NCI-H1694 treated with DMSO at 0.1 percent for 48 hours (cell line): ENCODE measurements at regions not wholly inside any gene's neighbourhood (a gene's known extent, or its start where the extent isn't known, plus 50 kb on each side); places are given as distances from the start of the nearest gene placed in this dataset.
"Not testable (repeated sequence)": the region's sequence is repeated elsewhere in the genome, so short reads cannot be mapped to it uniquely, and the experiment has no call there.

Experiments
- DNase-seq: peaks from one replicate; lab custom pipeline; 2025; lab: John Stamatoyannopoulos, UW

DNA sequence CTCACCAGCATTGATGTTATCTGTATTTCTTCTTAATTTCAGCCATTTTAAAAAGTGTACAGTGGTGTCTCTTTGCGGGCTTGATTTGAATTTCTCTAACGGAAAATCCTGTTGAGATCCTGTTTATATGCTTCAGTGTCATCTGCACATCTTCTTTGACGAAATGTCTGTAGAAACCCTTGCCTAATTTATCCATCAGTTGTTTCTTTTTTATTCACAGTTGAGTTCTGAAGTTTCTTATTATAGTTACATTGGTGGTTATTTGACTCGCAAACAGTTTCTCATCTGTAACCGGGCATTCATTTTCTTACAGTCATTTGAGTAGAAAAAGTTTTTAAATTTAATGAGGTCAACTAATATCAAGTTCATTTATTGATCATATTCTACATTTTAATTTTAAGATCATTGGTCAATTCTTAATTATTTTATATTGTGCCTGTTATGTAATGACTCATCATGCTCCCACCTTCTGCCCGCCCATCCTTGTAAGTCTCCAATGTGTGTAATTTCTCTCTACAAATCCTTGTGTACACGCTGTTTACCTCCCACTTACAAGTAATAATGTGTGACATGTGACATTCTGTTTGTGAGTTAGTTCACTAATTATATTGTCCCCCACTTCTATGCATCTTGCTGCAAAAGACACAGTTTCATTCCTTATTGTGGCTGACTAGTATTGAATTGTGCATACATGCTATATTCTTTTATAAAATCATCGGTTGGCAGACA lies 1242.8 kb downstream of the TMEM121 start:
- DNase-seq: not testable (repeated sequence)

GRCh38 chr14:106770158-106770672 lies 1243.8 kb downstream of the TMEM121 start:
- not testable (repeated sequence) for DNase-seq

GRCh38 chr14:106774889-106775480 lies 1248.6 kb downstream of the TMEM121 start:
- not testable (repeated sequence) for DNase-seq

- no peak for DNase-seq
Measured at GRCh38 chr14:106776395-106776983, 1250.1 kb downstream of the TMEM121 start.

DNA sequence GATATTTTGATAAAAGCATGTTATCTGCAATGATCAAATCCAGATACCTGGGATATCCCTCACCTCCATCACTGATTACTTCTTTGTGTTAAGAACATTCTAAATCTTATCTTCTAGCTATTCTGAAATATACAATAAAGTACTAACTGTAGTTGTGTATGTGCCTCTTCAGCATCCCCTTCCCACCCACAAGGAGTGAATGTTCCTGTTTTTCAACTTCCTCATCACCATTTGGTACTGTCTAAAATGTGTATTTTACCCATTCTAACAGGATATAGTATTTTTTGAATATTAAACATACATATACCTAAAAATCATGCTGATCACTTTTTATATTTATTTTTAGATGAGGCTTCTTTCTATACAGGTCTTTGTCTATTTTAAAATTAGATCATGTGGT lies 1252.6 kb downstream of the TMEM121 start:
- no peak for DNase-seq

- no peak for DNase-seq
Measured at GRCh38 chr14:106786697-106787096, 1260.3 kb downstream of the TMEM121 start.

DNA sequence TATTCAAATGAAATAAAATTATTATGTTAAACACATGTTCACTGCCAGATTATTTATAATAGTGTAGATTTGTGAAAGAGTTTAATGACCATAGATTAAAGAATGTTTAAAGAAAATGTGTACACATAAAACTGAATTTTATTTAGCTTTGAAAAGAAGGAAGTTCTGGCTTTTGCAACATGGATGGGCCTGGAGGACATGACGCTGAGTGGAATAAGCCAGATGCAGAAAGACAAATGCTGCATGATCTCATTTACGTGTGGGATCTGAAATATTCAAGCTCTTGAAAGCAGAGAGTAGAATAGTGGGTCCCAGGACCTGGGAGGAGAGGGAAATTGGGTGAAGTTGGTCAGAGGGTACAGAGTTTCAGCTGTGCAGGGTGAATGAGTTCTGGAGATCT lies 1261.2 kb downstream of the TMEM121 start:
- no peak for DNase-seq

DNA sequence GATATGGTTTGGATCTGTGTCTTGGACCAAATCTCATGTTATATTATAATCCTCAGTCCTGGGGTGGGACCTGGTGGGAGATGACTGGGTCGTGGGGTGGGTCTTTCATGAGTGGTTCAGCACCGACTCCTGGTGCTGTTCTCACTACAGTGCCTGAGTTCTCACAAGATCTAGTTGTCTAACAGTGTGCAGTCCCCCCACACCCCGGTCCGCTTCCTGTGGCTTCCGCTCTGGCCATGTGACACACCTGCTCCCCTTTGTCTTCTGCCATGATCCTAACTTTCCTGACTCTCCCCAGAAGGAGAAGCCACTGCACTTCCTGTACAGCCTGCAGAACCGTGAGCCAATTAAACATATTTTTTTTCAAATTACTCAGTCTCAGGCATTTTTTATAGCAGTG lies 1262.2 kb downstream of the TMEM121 start:
- DNase-seq: no peak

DNA sequence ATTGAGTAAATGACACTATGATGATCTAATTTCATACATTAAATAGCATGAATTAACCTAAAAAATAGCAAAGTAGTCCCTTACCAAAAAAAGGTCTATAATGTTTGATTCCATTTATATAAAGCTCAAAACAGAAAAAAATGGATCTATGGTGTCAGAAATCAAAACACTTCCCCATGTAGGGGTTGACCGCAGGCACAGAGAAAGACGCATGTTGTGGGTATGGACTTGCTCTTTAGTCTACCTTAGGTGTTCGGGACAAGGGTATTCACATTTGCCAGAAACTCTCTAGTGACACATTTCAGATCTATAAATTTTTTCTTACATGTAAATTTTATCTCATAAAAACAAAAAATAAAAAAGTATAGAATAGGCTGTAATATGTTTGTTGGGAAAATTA lies 1262.9 kb downstream of the TMEM121 start:
- no peak for DNase-seq

DNA sequence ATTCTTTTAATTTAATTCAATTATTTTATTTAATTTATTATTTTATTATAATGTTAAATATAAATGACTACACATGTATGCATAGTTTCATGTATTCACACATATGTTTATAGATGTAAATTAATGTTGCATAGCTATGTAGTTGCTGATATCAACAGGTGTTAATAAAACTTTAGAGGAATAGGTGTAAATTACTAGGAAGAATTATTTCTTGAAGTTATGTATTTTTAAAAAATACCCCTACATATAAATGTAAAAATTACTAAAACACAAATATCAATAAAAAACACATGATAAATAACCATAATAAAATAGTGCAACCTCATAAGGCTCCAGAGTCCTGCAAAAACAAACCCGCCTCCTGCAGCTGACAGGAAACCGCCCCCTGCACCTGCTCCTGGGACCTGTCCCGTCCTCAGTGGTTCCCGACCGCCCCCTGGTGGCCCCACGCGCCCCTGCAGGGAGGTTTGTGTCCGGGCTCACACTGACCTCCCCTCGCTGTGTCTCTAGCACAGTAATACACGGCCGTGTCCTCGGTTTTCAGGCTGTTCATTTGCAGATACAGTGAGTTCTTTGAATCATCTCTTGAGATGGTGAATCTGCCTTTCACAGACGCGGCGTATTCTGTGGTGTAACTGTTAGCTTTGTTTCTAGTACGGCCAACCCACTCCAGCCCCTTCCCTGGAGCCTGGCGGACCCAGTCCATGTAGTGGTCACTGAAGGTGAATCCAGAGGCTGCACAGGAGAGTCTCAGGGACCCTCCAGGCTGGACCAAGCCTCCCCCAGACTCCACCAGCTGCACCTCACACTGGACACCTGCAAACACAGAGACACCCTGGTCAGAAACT lies 1264.0 kb downstream of the TMEM121 start:
- peak; percentile 58 for DNase-seq

- DNase-seq: no peak
Measured at GRCh38 chr14:106792543-106792942, 1266.2 kb downstream of the TMEM121 start.

DNA sequence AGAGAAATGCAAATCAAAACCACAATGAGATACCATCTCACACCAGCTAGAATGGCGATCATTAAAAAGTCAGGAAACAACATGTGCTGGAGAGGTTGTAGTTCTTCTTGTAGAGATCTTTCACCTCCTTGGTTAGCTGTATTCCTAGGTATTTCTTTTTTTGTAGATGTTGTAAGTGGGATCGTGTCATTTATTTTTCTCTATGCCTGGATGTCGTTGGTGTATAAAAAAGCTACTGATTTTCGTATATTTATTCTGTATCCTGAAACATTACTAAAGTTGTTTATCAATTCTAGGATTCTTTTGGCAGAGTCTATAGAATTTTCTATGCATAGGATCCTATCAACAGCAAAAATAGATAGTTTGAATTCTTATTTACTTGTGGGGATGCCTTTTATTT lies 1271.8 kb downstream of the TMEM121 start:
- DNase-seq: not testable (repeated sequence)

DNA sequence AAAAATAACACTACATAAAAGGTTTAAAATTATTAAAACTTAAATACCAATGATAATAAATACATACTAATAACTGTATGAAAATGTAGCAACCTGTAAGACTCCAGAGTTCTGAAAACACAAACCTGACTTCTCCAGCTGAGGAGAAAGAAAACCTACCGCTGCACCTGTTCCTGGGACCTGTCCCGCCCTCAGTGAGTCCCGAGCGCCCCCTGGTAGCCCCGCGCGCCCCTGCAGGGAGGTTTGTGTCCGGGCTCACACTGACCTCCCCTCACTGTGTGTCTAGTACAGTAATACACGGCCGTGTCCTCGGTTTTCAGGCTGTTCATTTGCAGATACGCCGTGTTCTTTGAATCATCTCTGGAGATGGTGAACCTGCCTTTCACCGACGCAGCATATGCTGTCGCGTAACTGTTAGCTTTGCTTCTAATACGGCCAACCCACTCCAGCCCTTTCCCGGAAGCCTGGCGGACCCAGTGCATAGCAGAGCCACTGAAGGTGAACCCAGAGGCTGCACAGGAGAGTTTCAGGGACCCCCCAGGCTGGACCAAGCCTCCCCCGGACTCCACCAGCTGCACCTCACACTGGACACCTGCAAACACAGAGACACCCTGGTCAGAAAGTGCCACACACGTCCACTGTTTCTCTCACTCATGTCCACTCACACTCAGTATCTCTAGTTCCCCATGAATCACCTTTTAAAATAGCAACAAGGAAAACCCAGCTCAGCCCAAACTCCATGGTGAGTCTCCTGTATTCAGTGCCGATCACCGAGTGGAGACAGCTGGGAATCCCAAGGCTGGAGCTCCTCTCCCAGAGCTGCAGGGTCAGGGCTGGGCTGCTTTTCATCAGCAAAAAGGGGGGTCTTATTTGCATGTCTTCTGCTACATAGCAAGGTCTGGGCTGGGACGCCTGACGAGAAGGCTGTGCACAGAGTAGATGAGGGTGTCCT lies 1276.3 kb downstream of the TMEM121 start:
- DNase-seq: no peak

GRCh38 chr14:106803379-106803778 lies 1277.0 kb downstream of the TMEM121 start:
- no peak for DNase-seq

DNA sequence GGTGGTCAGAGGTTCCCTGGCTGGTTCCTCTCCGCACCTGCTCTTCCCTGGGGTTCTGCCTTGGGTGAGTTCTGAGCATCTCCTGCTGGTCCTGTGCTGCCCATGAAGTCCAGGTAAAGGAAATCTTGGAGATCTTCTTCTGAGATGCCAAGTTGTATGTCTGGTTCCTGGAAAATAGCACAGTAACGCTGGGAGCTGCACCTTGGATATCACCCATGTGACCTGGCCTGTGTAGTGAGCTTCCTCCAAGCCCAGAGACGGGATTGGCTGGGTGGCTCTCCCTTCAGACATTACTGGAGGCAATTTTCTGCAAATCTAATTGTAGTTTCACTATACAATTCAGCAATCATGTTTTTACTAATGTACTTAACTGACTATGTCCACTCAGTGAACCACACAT lies 1281.1 kb downstream of the TMEM121 start:
- DNase-seq: no peak

DNA sequence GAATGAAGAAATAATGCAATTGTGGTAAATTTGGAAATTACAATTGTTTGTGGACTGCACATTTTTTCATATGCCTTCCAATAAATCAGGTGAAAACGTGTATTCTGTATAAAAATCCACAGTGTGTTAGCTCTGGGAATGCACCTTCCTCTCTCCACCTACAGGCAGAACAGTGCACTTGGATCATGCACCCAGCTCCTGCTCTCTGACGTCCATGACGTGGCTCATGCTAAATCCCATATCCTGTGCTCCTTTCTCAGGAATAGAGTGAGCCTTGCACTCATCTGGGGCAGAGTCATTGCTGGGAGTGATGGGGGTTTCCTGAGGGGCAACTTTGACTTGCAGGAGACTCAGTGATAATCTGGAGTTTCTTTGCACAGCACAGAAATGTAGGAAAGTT lies 1282.1 kb downstream of the TMEM121 start:
- no peak for DNase-seq

GRCh38 chr14:106808907-106809306 lies 1282.5 kb downstream of the TMEM121 start:
- no peak for DNase-seq

DNA sequence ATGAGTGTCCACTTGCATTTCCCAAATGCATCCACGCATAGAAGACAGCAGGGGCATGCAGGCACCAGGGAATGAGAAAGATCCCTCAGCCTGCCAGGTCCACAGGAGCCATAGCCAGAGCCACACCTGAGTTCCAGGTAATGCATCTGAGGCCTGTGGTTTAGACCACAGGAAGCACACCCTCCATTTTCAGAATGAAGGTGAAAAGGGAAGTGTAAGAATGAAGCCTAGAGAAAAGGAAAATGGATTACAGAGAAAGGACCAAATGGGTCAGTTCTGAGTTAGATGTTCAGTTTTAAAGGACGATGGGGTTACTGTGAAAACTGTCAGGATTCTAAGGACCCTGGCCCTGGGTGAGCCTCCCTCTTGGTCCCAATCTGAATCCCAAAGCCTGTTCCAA lies 1283.2 kb downstream of the TMEM121 start:
- no peak for DNase-seq

GRCh38 chr14:106810168-106810567 lies 1283.8 kb downstream of the TMEM121 start:
- DNase-seq: not testable (repeated sequence)

DNA sequence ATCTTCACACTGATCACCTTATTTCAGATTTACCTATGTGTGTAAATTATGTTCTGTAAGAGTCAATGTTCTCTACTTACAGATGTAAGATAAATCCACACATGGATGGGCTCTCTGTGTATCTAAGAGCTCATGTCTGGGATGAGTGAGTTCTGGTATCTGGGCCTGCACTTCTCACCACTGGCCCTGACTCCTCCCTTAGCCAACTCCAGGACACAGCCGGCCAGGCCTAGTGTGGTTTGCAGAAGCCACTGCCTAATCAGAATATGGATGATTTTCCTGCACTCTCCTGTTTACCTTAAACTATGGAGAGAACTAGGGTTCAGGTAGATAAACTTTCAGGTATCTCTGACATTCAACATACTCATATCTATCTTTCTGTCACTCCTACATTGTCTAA lies 1284.8 kb downstream of the TMEM121 start:
- DNase-seq: no peak
